ENCODE measurements at regions not wholly inside any gene's neighbourhood (a gene's known extent, or its start where the extent isn't known, plus 50 kb on each side); places are given as distances from the start of the nearest gene placed in this dataset.

DNA sequence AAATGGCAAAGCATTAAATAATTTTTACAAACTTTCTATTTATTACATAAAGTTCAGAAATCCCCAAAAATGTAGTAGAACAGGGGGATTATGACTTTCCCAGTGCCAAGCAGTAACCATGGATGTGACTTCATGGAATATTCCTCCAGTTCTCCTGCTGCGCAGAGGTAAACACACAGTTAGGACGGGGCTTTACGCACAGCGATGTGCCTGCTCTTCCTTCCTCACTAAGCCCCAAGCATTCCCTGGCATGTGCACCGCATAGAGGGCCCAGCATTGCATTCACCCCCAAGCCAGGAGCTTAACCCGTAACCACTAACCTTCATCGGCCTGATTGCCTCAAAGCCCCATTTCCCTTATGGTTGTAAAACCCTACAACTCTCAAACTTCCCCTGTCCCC is 471.7 kb downstream of the SOX11 start:
- H3K27me3 ChIP-seq (ENCODE audit: insufficient read depth, low read length) = no peaks in the 10 kb centered on the region
- no peaks in the 10 kb centered on the region for H4K20me1 ChIP-seq (ENCODE audit: insufficient read depth)
- no peaks in the 10 kb centered on the region for H3K9me2 ChIP-seq (ENCODE audit: insufficient read depth)
- H3K4me3 ChIP-seq (replicated peaks in 1 of 2; ENCODE audit: low read depth in 1 of 2, low read length in 2 of 2) = no peak overlapping the region
- DNase-seq (ENCODE audit: low read depth, low spot score) (no peak), ATAC-seq (no peak)
- H3K4me2 ChIP-seq (ENCODE audit: low read length) = no peak overlapping the region
- no peaks in the 10 kb centered on the region for H3K36me3 ChIP-seq (ENCODE audit: control insufficient read depth in 1 of 2, insufficient read depth in 2 of 2, low read length in 2 of 2)
- H3K79me2 ChIP-seq (ENCODE audit: insufficient read depth, low read length) = no peaks in the 10 kb centered on the region
- H3K4me1 ChIP-seq (ENCODE audit: control insufficient read depth in 1 of 2, insufficient read depth in 2 of 2, low read length in 2 of 2) = no peaks in the 10 kb centered on the region
- no TSS peak for BruUV-seq (replicated peaks)
- H3K9ac ChIP-seq (ENCODE audit: low read length) = no peak overlapping the region
- intact Hi-C loops (cut with micrococcal nuclease) = no loop called here
- ChIA-PET CTCF (no interaction called here), RAD21 (ENCODE audit: low non-redundant PET in 1 of 2, low total read pairs in 2 of 2, uncharacterized antibody in 2 of 2, unreplicated experiment in 2 of 2) (no interaction called here), POLR2A (no interaction called here)
- no peak overlapping the region for H2AFZ ChIP-seq (ENCODE audit: low read depth, low read length, poor library complexity, severe bottlenecking)
- no peak overlapping the region for H3K27ac ChIP-seq (ENCODE audit: low read depth, low read length)
- peaks cover 11 to 12% of the 10 kb centered on the region in 2 experiments; a peak in 2 of 4 replicates for H3K9me3 ChIP-seq (ENCODE audit: control insufficient read depth in 1 of 2, insufficient read depth in 1 of 2, low read depth in 1 of 2, low read length in 2 of 2)
- TF ChIP-seq, protein P1, sequence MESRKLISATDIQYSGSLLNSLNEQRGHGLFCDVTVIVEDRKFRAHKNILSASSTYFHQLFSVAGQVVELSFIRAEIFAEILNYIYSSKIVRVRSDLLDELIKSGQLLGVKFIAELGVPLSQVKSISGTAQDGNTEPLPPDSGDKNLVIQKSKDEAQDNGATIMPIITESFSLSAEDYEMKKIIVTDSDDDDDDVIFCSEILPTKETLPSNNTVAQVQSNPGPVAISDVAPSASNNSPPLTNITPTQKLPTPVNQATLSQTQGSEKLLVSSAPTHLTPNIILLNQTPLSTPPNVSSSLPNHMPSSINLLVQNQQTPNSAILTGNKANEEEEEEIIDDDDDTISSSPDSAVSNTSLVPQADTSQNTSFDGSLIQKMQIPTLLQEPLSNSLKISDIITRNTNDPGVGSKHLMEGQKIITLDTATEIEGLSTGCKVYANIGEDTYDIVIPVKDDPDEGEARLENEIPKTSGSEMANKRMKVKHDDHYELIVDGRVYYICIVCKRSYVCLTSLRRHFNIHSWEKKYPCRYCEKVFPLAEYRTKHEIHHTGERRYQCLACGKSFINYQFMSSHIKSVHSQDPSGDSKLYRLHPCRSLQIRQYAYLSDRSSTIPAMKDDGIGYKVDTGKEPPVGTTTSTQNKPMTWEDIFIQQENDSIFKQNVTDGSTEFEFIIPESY (IDR thresholded peaks at IDR 0.05; ENCODE audit: extremely low read depth, insufficient replicate concordance, low read length) = no peak
- no peak for TF ChIP-seq FOSL1 (IDR thresholded peaks at IDR 0.05; ENCODE audit: low read depth)
- TF ChIP-seq, protein P2, sequence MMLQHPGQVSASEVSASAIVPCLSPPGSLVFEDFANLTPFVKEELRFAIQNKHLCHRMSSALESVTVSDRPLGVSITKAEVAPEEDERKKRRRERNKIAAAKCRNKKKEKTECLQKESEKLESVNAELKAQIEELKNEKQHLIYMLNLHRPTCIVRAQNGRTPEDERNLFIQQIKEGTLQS (IDR thresholded peaks at IDR 0.05) = no peak
- no peak for TF ChIP-seq EZH2phosphoT487 (IDR thresholded peaks at IDR 0.05; ENCODE audit: borderline replicate concordance)
- TF ChIP-seq SRF (IDR thresholded peaks at IDR 0.05; ENCODE audit: low read depth) = no peak
- no peak for TF ChIP-seq SIN3A (IDR thresholded peaks at IDR 0.05; ENCODE audit: low read depth)
- TF ChIP-seq POLR2AphosphoS5 (IDR thresholded peaks at IDR 0.05; ENCODE audit: low read depth, low read length) = no peak
- TF ChIP-seq, protein P3, sequence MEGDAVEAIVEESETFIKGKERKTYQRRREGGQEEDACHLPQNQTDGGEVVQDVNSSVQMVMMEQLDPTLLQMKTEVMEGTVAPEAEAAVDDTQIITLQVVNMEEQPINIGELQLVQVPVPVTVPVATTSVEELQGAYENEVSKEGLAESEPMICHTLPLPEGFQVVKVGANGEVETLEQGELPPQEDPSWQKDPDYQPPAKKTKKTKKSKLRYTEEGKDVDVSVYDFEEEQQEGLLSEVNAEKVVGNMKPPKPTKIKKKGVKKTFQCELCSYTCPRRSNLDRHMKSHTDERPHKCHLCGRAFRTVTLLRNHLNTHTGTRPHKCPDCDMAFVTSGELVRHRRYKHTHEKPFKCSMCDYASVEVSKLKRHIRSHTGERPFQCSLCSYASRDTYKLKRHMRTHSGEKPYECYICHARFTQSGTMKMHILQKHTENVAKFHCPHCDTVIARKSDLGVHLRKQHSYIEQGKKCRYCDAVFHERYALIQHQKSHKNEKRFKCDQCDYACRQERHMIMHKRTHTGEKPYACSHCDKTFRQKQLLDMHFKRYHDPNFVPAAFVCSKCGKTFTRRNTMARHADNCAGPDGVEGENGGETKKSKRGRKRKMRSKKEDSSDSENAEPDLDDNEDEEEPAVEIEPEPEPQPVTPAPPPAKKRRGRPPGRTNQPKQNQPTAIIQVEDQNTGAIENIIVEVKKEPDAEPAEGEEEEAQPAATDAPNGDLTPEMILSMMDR (IDR thresholded peaks at IDR 0.05 in 2 of 3, conservative IDR thresholded peaks at IDR 0.05 in 1 of 3; ENCODE audit: borderline replicate concordance in 1 of 3, insufficient read depth in 1 of 3, low read depth in 2 of 3, low read length in 2 of 3) = no peak
- no peak for TF ChIP-seq CBX3 (IDR thresholded peaks at IDR 0.05; ENCODE audit: low read depth)
- TF ChIP-seq, protein P4, sequence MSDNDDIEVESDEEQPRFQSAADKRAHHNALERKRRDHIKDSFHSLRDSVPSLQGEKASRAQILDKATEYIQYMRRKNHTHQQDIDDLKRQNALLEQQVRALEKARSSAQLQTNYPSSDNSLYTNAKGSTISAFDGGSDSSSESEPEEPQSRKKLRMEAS (IDR thresholded peaks at IDR 0.05) = no peak

Measured in HCT116 (cell line).